ENCODE measurements at regions not wholly inside any gene's neighbourhood (a gene's known extent, or its start where the extent isn't known, plus 50 kb on each side); places are given as distances from the start of the nearest gene placed in this dataset.

- DNase-seq (ENCODE audit: extremely low spot score): no peak
- POLR2A ChIA-PET: interaction anchor here (1.9 kb wide), 1 partner anchor 59 kb away, joined by 8 read pairs; the partner anchor contains the start of gene NDUFS5
- CTCF ChIA-PET: interaction anchor here (0.6 to 1.9 kb wide), 2 partner anchors 11 to 13 kb away, joined by 3 to 10 read pairs; no protein-coding TSS in a partner anchor
- TF ChIP-seq LEF1 (IDR thresholded peaks at IDR 0.05; ENCODE audit: borderline replicate concordance): no peak
- TF ChIP-seq TARDBP (IDR thresholded peaks at IDR 0.05): no peak
- no peak for TF ChIP-seq L3MBTL2 (conservative IDR thresholded peaks at IDR 0.05)
- no peak for TF ChIP-seq FOXK2 (IDR thresholded peaks at IDR 0.05)
- TF ChIP-seq NFRKB (IDR thresholded peaks at IDR 0.05): no peak
- TF ChIP-seq CTBP1 (IDR thresholded peaks at IDR 0.05; ENCODE audit: borderline replicate concordance): no peak
- TF ChIP-seq ZNF384 (IDR thresholded peaks at IDR 0.05): no peak
Observed at GRCh38 chr1:39085174-39085573, 59.0 kb downstream of the NDUFS5 start.

DNA sequence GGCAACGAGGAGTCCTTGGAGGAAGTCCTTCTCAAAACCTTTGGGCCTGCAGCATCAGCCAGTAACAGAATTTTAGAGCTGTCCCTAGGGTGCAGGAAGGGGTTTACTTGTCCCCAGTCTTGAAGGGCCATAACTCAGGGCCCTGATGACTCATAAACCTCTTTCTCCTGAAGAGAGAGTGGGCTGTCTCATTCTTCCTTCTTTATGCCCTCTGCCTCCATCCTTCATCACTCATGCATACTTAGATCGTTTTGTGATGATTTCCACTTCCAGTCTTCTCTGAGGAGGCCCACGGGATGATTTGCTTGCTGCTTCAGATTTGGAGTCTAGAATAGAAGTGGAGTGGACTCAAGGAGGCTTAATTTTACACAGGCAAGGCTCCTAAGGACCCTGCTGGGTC is 60.2 kb downstream of the NDUFS5 start:
- no peak for DNase-seq (ENCODE audit: extremely low spot score)
- ChIA-PET POLR2A (interaction anchor here (1.0 to 1.9 kb wide), 2 partner anchors 20 to 60 kb away, joined by 3 to 8 read pairs; partner anchors contain the start of gene NDUFS5), CTCF (interaction anchor here (0.6 to 1.9 kb wide), 3 partner anchors 12 to 453 kb away, joined by 3 to 10 read pairs (median 8); no protein-coding TSS in a partner anchor)
- TF ChIP-seq LEF1 (IDR thresholded peaks at IDR 0.05; ENCODE audit: borderline replicate concordance) (no peak), SUZ12 (IDR thresholded peaks at IDR 0.05) (no peak), ELF4 (IDR thresholded peaks at IDR 0.05) (no peak), SP1 (IDR thresholded peaks at IDR 0.05) (no peak), FOXK2 (IDR thresholded peaks at IDR 0.05) (no peak), FOXM1 (IDR thresholded peaks at IDR 0.05; ENCODE audit: borderline replicate concordance) (no peak), PKNOX1 (IDR thresholded peaks at IDR 0.05) (no peak), FOXA1 (IDR thresholded peaks at IDR 0.05) (no peak), CTBP1 (IDR thresholded peaks at IDR 0.05; ENCODE audit: borderline replicate concordance) (no peak), BHLHE40 (IDR thresholded peaks at IDR 0.05; ENCODE audit: borderline replicate concordance) (no peak), L3MBTL2 (conservative IDR thresholded peaks at IDR 0.05) (no peak), ARNT (IDR thresholded peaks at IDR 0.05) (no peak), TARDBP (IDR thresholded peaks at IDR 0.05) (no peak), HDGF (IDR thresholded peaks at IDR 0.05; ENCODE audit: borderline replicate concordance) (no peak), NFRKB (IDR thresholded peaks at IDR 0.05) (no peak), ZNF384 (IDR thresholded peaks at IDR 0.05) (no peak)

DNA sequence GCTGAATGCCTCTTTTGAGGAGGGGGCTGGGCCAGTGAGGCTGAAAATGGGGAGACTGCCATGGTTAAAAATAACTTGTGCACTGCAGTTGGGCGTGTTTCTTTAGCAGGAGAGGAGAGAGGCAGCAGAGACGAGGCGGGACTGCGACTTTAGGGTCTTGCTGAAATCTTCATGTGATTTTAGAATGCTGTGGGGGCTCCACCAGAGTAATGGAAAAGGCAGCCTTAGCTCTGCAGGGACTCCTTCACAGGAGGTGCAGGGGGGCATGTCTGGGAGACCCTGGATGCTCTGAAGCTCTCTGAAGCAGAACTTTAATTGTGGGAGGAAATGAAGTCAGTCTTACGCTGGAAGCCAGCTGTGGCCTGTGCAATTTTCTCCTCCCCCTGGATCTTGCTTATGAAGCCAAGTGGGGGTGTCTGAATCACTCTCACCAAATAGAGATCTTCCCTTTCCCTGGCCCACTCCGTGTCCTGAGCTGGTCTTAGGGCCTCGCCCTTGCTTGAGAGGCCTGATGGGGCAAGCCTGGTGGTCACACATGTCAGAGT is 60.8 kb downstream of the NDUFS5 start:
- DNase-seq (ENCODE audit: extremely low spot score): no peak
- TF ChIP-seq ELF4 (IDR thresholded peaks at IDR 0.05): no peak
- TF ChIP-seq LEF1 (IDR thresholded peaks at IDR 0.05; ENCODE audit: borderline replicate concordance): no peak
- TF ChIP-seq ARNT (IDR thresholded peaks at IDR 0.05): no peak
- no peak for TF ChIP-seq HDGF (IDR thresholded peaks at IDR 0.05; ENCODE audit: borderline replicate concordance)
- TF ChIP-seq TARDBP (IDR thresholded peaks at IDR 0.05): no peak
- no peak for TF ChIP-seq SP1 (IDR thresholded peaks at IDR 0.05)
- no peak for TF ChIP-seq PKNOX1 (IDR thresholded peaks at IDR 0.05)
- CTCF ChIA-PET: interaction anchor here (1.4 kb wide), 1 partner anchor 452 kb away, joined by 8 read pairs; no protein-coding TSS in a partner anchor
- POLR2A ChIA-PET: interaction anchor here (1.0 to 1.3 kb wide), 2 partner anchors 19 to 61 kb away, joined by 3 to 4 read pairs; partner anchors contain the start of gene NDUFS5

GRCh38 chr1:39087435-39087834 is 61.3 kb downstream of the NDUFS5 start:
- no peak for TF ChIP-seq SP1 (IDR thresholded peaks at IDR 0.05)
- TF ChIP-seq FOXK2 (IDR thresholded peaks at IDR 0.05): no peak
- TF ChIP-seq FOXA1 (IDR thresholded peaks at IDR 0.05): no peak
- no peak for TF ChIP-seq BHLHE40 (IDR thresholded peaks at IDR 0.05; ENCODE audit: borderline replicate concordance)
- TF ChIP-seq PKNOX1 (IDR thresholded peaks at IDR 0.05): no peak
- no peak for TF ChIP-seq L3MBTL2 (conservative IDR thresholded peaks at IDR 0.05)
- no peak for TF ChIP-seq ZNF384 (IDR thresholded peaks at IDR 0.05)
- no peak for TF ChIP-seq FOXM1 (IDR thresholded peaks at IDR 0.05; ENCODE audit: borderline replicate concordance)
- TF ChIP-seq ARNT (IDR thresholded peaks at IDR 0.05): no peak
- no peak for TF ChIP-seq NFRKB (IDR thresholded peaks at IDR 0.05)
- no peak for TF ChIP-seq ELF4 (IDR thresholded peaks at IDR 0.05)
- TF ChIP-seq CTBP1 (IDR thresholded peaks at IDR 0.05; ENCODE audit: borderline replicate concordance): no peak
- no peak for TF ChIP-seq LEF1 (IDR thresholded peaks at IDR 0.05; ENCODE audit: borderline replicate concordance)
- no peak for TF ChIP-seq SUZ12 (IDR thresholded peaks at IDR 0.05)
- TF ChIP-seq HDGF (IDR thresholded peaks at IDR 0.05; ENCODE audit: borderline replicate concordance): no peak
- no peak for TF ChIP-seq TARDBP (IDR thresholded peaks at IDR 0.05)
- POLR2A ChIA-PET: interaction anchor here (1.3 kb wide), 1 partner anchor 61 kb away, joined by 4 read pairs; the partner anchor contains the start of gene NDUFS5
- no peak for DNase-seq (ENCODE audit: extremely low spot score)
- CTCF ChIA-PET: interaction anchor here (1.4 kb wide), 1 partner anchor 451 kb away, joined by 8 read pairs; no protein-coding TSS in a partner anchor

DNA sequence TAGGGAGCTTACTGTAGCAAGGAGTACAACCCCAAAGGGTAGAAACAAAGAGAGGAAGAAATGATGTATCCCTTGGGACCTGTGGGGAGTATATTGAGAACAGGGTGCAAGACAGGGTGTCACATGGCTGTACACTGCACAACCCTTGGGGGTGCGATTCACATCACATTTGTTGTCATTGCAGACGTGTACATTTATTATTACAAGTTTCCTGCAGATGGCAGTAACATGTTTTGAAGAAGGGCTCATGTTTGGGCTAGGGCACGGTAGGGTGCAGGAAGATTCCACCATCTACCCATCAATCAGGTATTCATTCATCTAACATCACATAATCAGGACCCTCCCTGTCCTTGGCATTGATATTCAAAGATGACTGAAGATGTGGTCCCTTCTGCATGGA is 62.5 kb downstream of the NDUFS5 start:
- CTCF ChIA-PET: interaction anchor here (2.0 kb wide), 1 partner anchor 10 kb away, joined by 9 read pairs; no protein-coding TSS in a partner anchor

More for the DNA sequence above, 62.5 kb downstream of the NDUFS5 start:
- POLR2A ChIA-PET: no interaction called here
- no peak for DNase-seq (ENCODE audit: extremely low spot score)
- TF ChIP-seq ELF4 (IDR thresholded peaks at IDR 0.05): no peak
- TF ChIP-seq CTBP1 (IDR thresholded peaks at IDR 0.05; ENCODE audit: borderline replicate concordance): no peak
- no peak for TF ChIP-seq FOXA1 (IDR thresholded peaks at IDR 0.05)
- no peak for TF ChIP-seq FOXK2 (IDR thresholded peaks at IDR 0.05)
- TF ChIP-seq SP1 (IDR thresholded peaks at IDR 0.05): no peak
- no peak for TF ChIP-seq LEF1 (IDR thresholded peaks at IDR 0.05; ENCODE audit: borderline replicate concordance)
- no peak for TF ChIP-seq SUZ12 (IDR thresholded peaks at IDR 0.05)
- TF ChIP-seq NFRKB (IDR thresholded peaks at IDR 0.05): no peak
- no peak for TF ChIP-seq BHLHE40 (IDR thresholded peaks at IDR 0.05; ENCODE audit: borderline replicate concordance)
- no peak for TF ChIP-seq TARDBP (IDR thresholded peaks at IDR 0.05)
- TF ChIP-seq ZNF384 (IDR thresholded peaks at IDR 0.05): no peak
- TF ChIP-seq L3MBTL2 (conservative IDR thresholded peaks at IDR 0.05): no peak
- TF ChIP-seq ARNT (IDR thresholded peaks at IDR 0.05): no peak
